GM12878 (cell line): ENCODE measurements at regions not wholly inside any gene's neighbourhood (a gene's known extent, or its start where the extent isn't known, plus 50 kb on each side); places are given as distances from the start of the nearest gene placed in this dataset.

Experiments used
- ATAC-seq: fragments of 200-7000 bp; cut with Tn5 transposase; 3 replicates; pipeline ENCODE4 v1.9.1; 2020; ENCODE audit warnings: mild to moderate bottlenecking, moderate library complexity
- BruUV-seq: library from RNA; stranded (reverse); fragments of 400-500 nt; replicated peaks from 2 replicates; lab custom pipeline; 2021; lab: Mats Ljungman, UMichigan
- CTCF ChIA-PET: fragments of 300-600 bp; sonication (Branson Sonifier 250); formaldehyde crosslinking; extraction: SDS; loops from one replicate; lab custom pipeline; 2021; ENCODE audit warnings: inconsistent platforms; lab: Yijun Ruan, JAX
- POLR2A ChIA-PET: fragments of 350-600 bp; formaldehyde crosslinking; extraction: SDS; loops from one replicate; lab custom pipeline; 2021; ENCODE audit warnings: inconsistent platforms; lab: Charles Lee
- RAD21 ChIA-PET: fragments of 300-600 bp; sonication (Branson Sonifier 250); formaldehyde crosslinking; loops from one replicate; lab custom pipeline; 2023; ENCODE audit warnings: antibody characterized with exemption; ENCODE audit not compliant: unreplicated experiment; lab: Charles Lee
- SMC1A ChIA-PET: fragments of 300-600 bp; sonication (Branson Sonifier 250); formaldehyde crosslinking; loops from one replicate; lab custom pipeline; 2023; ENCODE audit not compliant: unreplicated experiment, uncharacterized antibody; lab: Charles Lee
- DNase-seq: peaks from one replicate; pipeline ENCODE4 v3.0.0-alpha.2; 2011; ENCODE audit warnings: low read depth, low spot score
- FAIRE-seq: peaks from 3 replicates; lab custom pipeline; 2011; peaks lifted over from hg19 to GRCh38; lab: Jason Lieb, UNC
- H2AFZ ChIP-seq: 2 replicates; pipeline ENCODE4 v1.6.0; 2011; ENCODE audit warnings: low read depth, low read length, control low read depth; ENCODE audit not compliant: control insufficient read depth
- H3K27ac ChIP-seq: 2 replicates; pipeline ENCODE4 v1.5.1; 2011; ENCODE audit warnings: control low read depth; ENCODE audit not compliant: control insufficient read depth, insufficient read depth
- H3K27me3 ChIP-seq, 2 experiments: replicated peaks in 1 of 2; 2 replicates each; pipeline versions ENCODE4 v1.6.0 to v1.6.1; 2011; ENCODE audit warnings: low read length in 1 of 2; ENCODE audit not compliant: control insufficient read depth in 2 of 2, insufficient read depth in 2 of 2
- H3K36me3 ChIP-seq, 2 experiments: 2 replicates each; pipeline ENCODE4 v1.5.1; 2011; ENCODE audit warnings: low read length in 1 of 2; ENCODE audit not compliant: control insufficient read depth in 2 of 2, insufficient read depth in 2 of 2
- H3K4me1 ChIP-seq: 2 replicates; pipeline ENCODE4 v1.6.1; 2011; ENCODE audit warnings: mild to moderate bottlenecking, low read length, moderate library complexity, mixed read lengths; ENCODE audit not compliant: control insufficient read depth, insufficient read depth
- H3K4me2 ChIP-seq: 2 replicates; pipeline ENCODE4 v1.6.0; 2011; ENCODE audit warnings: control low read depth; ENCODE audit not compliant: control insufficient read depth, insufficient read depth
- H3K4me3 ChIP-seq: fragments of 200-600 bp; sonication (generic); 2 replicates; pipeline ENCODE4 v1.5.1; 2016
- H3K79me2 ChIP-seq: 2 replicates; pipeline ENCODE4 v1.6.0; 2011; ENCODE audit warnings: low read length; ENCODE audit not compliant: control insufficient read depth, insufficient read depth
- H3K9ac ChIP-seq: 2 replicates; pipeline ENCODE4 v1.8.0; 2011; ENCODE audit warnings: low read length, control low read depth, mixed read lengths; ENCODE audit not compliant: control insufficient read depth, insufficient read depth
- H3K9me3 ChIP-seq: replicated peaks from 3 replicates; pipeline ENCODE4 v1.5.1; 2011; ENCODE audit warnings: mild to moderate bottlenecking, low read length; ENCODE audit not compliant: control insufficient read depth, insufficient read depth
- H4K20me1 ChIP-seq: 2 replicates; pipeline ENCODE4 v1.6.0; 2011; ENCODE audit not compliant: control insufficient read depth, insufficient read depth
- CEBPB ChIP-seq, 2 experiments: fragments of 150-350 bp in 1 of 2; IDR thresholded peaks; 2 replicates each; pipeline ENCODE4 v1.6.1; 2012 to 2014; ENCODE audit warnings: low read depth in 2 of 2, low read length in 2 of 2, borderline replicate concordance in 1 of 2, inconsistent platforms in 1 of 2
- FOXK2 ChIP-seq: fragments of 450-650 bp; IDR thresholded peaks from 2 replicates; pipeline ENCODE4 v1.6.1; 2017; ENCODE audit warnings: mild to moderate bottlenecking, moderate library complexity
- GABPA ChIP-seq: IDR thresholded peaks from 2 replicates; pipeline ENCODE4 v1.6.1; 2014; ENCODE audit warnings: antibody characterized with exemption, low read depth, mild to moderate bottlenecking, inconsistent platforms
- HDAC2 ChIP-seq: fragments of 200-600 bp; sonication (generic); IDR thresholded peaks from 2 replicates; pipeline ENCODE4 v1.6.1; 2017
- HDGF ChIP-seq: fragments of 450-650 bp; IDR thresholded peaks from 2 replicates; pipeline ENCODE4 v1.6.1; 2016; ENCODE audit warnings: antibody characterized with exemption
- SIN3A ChIP-seq: IDR thresholded peaks from 2 replicates; pipeline ENCODE4 v1.6.1; 2012; ENCODE audit warnings: low read depth, low read length, improper control_type of control experiment
- ZNF622 ChIP-seq: fragments of 450-650 bp; IDR thresholded peaks from 2 replicates; pipeline ENCODE4 v1.6.1; 2017; ENCODE audit warnings: mild to moderate bottlenecking, inconsistent platforms
- WGBS: methylation state at CpG from one replicate; pipeline ENCODE4 v1.1.6; 2016; ENCODE audit warnings: low lambda C conversion rate; ENCODE audit not compliant: insufficient replicate concordance, insufficient coverage; ENCODE audit errors: missing lambda C conversion rate; 5-methylcytosine and 5-hydroxymethylcytosine counted together
- in situ Hi-C: fragments of 300-500 bp; cut with MboI; formaldehyde crosslinking; loops from 9 replicates; pipeline ENCODE4 v1.14.3; 2018; ENCODE audit warnings: mixed read lengths
- intact Hi-C: fragments of 100-400 bp; cut with micrococcal nuclease; formaldehyde crosslinking; loops from one replicate; pipeline ENCODE4 v1.14.2; 2022; ENCODE audit not compliant: unreplicated experiment
- TF ChIP-seq, protein P1 (sequence below): fragments of 450-650 bp; IDR thresholded peaks from 2 replicates; pipeline ENCODE4 v1.6.1; 2014; ENCODE audit warnings: mild to moderate bottlenecking
- TF ChIP-seq, protein P2 (sequence below): fragments of 450-650 bp; IDR thresholded peaks from 2 replicates; pipeline ENCODE4 v1.6.1; 2017; ENCODE audit warnings: borderline replicate concordance
- TF ChIP-seq, protein P3 (sequence below): fragments of 450-650 bp; IDR thresholded peaks from 2 replicates; pipeline ENCODE4 v1.6.1; 2017; ENCODE audit warnings: mild to moderate bottlenecking, moderate library complexity

DNA sequence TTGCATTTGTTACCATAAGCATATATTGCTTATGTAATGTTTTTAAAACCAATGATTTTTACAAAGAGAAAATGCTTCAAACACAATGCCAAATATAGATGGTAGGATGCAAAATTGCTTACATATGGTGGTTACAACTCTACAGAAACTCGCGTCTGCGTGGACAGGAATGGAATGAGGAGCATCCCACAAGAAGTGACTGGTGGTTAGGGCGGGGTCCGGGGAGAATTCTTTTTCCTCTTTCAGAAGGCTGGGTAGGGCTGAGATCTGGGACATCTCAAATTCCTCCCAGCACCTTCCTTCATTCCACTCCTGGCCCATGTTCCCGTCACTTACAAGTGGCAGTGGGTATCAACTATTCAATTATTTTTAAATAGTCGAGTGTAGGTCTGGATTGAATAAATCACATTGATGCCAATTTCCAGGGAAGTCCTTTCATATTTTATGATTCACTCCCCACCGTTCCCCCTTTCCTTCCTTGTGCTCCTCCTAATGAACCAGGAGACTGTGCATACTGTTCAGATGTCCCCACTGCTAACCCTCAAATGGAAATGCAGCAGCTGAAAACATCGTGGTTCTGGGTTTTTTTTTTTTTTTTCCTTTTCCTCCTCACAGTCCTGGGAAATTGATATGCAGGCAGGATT lies 174.5 kb upstream of the POU3F1 start:
- ChIA-PET CTCF (no interaction called here), SMC1A (interaction anchor here (0.5 kb wide), 1 partner anchor 95 kb away, joined by 3 read pairs; no protein-coding TSS in a partner anchor), RAD21 (no interaction called here), POLR2A (no interaction called here)
- in situ Hi-C loops (no loop called here), intact Hi-C loops (no loop called here)
- no peaks in the 10 kb centered on the region for H3K9me3 ChIP-seq
- no peak overlapping the region for H3K4me3 ChIP-seq
- ATAC-seq, result no peak
- H3K27ac ChIP-seq, result no peak overlapping the region
- no peak for DNase-seq
- H3K79me2 ChIP-seq, result no peaks in the 10 kb centered on the region
- no peak overlapping the region for H3K4me2 ChIP-seq
- TF ChIP-seq ZNF622 (no peak), HDAC2 (no peak)
- no peaks in the 10 kb centered on the region for H3K36me3 ChIP-seq
- no peaks in the 10 kb centered on the region for H3K4me1 ChIP-seq
- H4K20me1 ChIP-seq, result no peaks in the 10 kb centered on the region
- H3K27me3 ChIP-seq, result peaks cover 0 to 4% of the 10 kb centered on the region in 2 experiments; a peak in 2 of 4 replicates
- no peak for FAIRE-seq
- no peak overlapping the region for H3K9ac ChIP-seq
- BruUV-seq, result no TSS peak
- WGBS, result 41% methylated on average over 9 of the region's 9 CpGs
- H2AFZ ChIP-seq, result no peak overlapping the region

DNA sequence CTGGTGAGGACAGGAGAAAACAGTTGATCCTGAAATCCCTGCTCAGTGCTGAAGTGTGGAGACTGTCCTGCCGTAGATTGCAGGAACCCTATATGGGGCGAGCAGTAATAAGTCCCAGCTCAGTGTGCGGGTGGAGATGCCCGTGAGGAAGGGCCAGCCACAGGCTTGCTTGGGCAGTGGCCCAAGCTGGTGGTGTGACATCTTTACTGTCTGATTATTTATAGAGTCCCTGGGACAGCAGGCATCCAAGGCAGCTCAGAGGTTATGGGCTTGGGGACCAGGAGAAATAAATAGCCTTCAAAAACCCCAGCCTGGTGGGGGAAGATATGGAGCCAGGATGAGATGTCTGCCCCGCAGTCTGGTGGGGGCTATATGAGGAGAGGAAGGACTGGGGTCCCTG lies 170.7 kb upstream of the POU3F1 start:
- Histone ChIP-seq H3K9ac (no peak overlapping the region), H3K27ac (no peak overlapping the region), H3K79me2 (no peaks in the 10 kb centered on the region), H3K4me1 (no peaks in the 10 kb centered on the region), H3K27me3 (peaks cover 0 to 4% of the 10 kb centered on the region in 2 experiments; a peak in 1 of 4 replicates), H4K20me1 (no peaks in the 10 kb centered on the region), H3K4me3 (no peak overlapping the region), H2AFZ (no peak overlapping the region), H3K9me3 (no peaks in the 10 kb centered on the region), H3K36me3 (no peaks in the 10 kb centered on the region), H3K4me2 (no peak overlapping the region)
- intact Hi-C loops (no loop called here), in situ Hi-C loops (no loop called here)
- FAIRE-seq (no peak), ATAC-seq (no peak), DNase-seq (no peak)
- no TSS peak for BruUV-seq
- SMC1A ChIA-PET, result no interaction called here
- RAD21 ChIA-PET, result no interaction called here
- POLR2A ChIA-PET, result no interaction called here
- CTCF ChIA-PET, result interaction anchor here (1.0 kb wide), 1 partner anchor 9 kb away, joined by 3 read pairs; no protein-coding TSS in a partner anchor
- WGBS, result 57% methylated on average over 5 of the region's 5 CpGs
- no peak for TF ChIP-seq FOXK2
- TF ChIP-seq GABPA, result no peak
- TF ChIP-seq, protein P1, sequence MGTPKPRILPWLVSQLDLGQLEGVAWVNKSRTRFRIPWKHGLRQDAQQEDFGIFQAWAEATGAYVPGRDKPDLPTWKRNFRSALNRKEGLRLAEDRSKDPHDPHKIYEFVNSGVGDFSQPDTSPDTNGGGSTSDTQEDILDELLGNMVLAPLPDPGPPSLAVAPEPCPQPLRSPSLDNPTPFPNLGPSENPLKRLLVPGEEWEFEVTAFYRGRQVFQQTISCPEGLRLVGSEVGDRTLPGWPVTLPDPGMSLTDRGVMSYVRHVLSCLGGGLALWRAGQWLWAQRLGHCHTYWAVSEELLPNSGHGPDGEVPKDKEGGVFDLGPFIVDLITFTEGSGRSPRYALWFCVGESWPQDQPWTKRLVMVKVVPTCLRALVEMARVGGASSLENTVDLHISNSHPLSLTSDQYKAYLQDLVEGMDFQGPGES, result no peak
- no peak for TF ChIP-seq SIN3A
- TF ChIP-seq, protein P2, sequence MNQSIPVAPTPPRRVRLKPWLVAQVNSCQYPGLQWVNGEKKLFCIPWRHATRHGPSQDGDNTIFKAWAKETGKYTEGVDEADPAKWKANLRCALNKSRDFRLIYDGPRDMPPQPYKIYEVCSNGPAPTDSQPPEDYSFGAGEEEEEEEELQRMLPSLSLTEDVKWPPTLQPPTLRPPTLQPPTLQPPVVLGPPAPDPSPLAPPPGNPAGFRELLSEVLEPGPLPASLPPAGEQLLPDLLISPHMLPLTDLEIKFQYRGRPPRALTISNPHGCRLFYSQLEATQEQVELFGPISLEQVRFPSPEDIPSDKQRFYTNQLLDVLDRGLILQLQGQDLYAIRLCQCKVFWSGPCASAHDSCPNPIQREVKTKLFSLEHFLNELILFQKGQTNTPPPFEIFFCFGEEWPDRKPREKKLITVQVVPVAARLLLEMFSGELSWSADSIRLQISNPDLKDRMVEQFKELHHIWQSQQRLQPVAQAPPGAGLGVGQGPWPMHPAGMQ, result no peak
- no peak for TF ChIP-seq CEBPB (IDR thresholded peaks at IDR 0.05; ENCODE audit: borderline replicate concordance in 1 of 2, low read depth in 2 of 2, low read length in 2 of 2)
- no peak for TF ChIP-seq HDGF
- TF ChIP-seq, protein P3, sequence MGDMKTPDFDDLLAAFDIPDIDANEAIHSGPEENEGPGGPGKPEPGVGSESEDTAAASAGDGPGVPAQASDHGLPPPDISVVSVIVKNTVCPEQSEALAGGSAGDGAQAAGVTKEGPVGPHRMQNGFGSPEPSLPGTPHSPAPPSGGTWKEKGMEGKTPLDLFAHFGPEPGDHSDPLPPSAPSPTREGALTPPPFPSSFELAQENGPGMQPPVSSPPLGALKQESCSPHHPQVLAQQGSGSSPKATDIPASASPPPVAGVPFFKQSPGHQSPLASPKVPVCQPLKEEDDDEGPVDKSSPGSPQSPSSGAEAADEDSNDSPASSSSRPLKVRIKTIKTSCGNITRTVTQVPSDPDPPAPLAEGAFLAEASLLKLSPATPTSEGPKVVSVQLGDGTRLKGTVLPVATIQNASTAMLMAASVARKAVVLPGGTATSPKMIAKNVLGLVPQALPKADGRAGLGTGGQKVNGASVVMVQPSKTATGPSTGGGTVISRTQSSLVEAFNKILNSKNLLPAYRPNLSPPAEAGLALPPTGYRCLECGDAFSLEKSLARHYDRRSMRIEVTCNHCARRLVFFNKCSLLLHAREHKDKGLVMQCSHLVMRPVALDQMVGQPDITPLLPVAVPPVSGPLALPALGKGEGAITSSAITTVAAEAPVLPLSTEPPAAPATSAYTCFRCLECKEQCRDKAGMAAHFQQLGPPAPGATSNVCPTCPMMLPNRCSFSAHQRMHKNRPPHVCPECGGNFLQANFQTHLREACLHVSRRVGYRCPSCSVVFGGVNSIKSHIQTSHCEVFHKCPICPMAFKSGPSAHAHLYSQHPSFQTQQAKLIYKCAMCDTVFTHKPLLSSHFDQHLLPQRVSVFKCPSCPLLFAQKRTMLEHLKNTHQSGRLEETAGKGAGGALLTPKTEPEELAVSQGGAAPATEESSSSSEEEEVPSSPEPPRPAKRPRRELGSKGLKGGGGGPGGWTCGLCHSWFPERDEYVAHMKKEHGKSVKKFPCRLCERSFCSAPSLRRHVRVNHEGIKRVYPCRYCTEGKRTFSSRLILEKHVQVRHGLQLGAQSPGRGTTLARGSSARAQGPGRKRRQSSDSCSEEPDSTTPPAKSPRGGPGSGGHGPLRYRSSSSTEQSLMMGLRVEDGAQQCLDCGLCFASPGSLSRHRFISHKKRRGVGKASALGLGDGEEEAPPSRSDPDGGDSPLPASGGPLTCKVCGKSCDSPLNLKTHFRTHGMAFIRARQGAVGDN, result no peak
